Right ventricle myocardium inferior (tissue), 1 donor: ENCODE measurements at regions not wholly inside any gene's neighbourhood (a gene's known extent, or its start where the extent isn't known, plus 50 kb on each side); places are given as distances from the start of the nearest gene placed in this dataset.
"Not testable (repeated sequence)": the region's sequence is repeated elsewhere in the genome, so short reads cannot be mapped to it uniquely, and the experiment has no call there.

Experiments used
- ATAC-seq: fragments of 200-7000 bp; cut with Tn5 transposase; one replicate; pipeline ENCODE4 v1.9.1; 2020; ENCODE audit warnings: mild to moderate bottlenecking, moderate library complexity
- DNase-seq: peaks from one replicate; pipeline ENCODE4 v3.0.0; 2021; ENCODE audit errors: missing footprints
- intact Hi-C: fragments of 100-400 bp; cut with DNase I; formaldehyde crosslinking; loops from one replicate; pipeline ENCODE4 v1.11.0; 2022
- donor health status: DM: no; HTN: yes; CAD: no; lungs with severe emphysema.

DNA sequence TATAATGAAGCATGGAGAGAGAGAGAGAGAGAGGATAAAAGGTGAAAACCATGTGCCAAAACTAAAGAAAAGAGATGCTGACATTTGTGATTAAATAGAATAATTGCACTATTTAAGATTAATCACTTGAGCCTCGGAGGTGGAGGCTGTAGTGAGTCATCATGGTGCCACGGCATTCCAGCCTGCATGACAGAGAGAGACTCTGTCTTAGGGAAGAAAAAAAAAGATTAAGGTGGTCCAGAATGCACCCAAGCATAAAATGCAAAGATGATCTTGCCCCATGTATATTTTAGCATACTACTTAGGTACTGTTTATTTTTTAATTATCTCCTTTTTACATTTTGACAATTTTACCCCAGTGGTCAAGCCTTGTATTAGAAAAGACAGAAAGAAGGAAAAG is 742.5 kb downstream of the SPATA31A1 start:
- intact Hi-C loops: not testable (repeated sequence)

GRCh38 chr9:40106003-40106782 is 750.7 kb downstream of the SPATA31A1 start:
- ATAC-seq (peak; percentile 84), DNase-seq (peak; percentile 86)
- intact Hi-C loops: not testable (repeated sequence)

More for the DNA sequence above, 742.5 kb downstream of the SPATA31A1 start:
- not testable (repeated sequence) for DNase-seq, ATAC-seq

- peak; percentile 32 for DNase-seq
- intact Hi-C loops, ATAC-seq: not testable (repeated sequence)
Measured at GRCh38 chr9:40106783-40107248, 751.3 kb downstream of the SPATA31A1 start.

GRCh38 chr9:40107251-40107650 is 751.8 kb downstream of the SPATA31A1 start:
- ATAC-seq, intact Hi-C loops, DNase-seq: not testable (repeated sequence)

GRCh38 chr9:40108465-40108864 is 753.0 kb downstream of the SPATA31A1 start:
- intact Hi-C loops, DNase-seq, ATAC-seq: not testable (repeated sequence)

DNA sequence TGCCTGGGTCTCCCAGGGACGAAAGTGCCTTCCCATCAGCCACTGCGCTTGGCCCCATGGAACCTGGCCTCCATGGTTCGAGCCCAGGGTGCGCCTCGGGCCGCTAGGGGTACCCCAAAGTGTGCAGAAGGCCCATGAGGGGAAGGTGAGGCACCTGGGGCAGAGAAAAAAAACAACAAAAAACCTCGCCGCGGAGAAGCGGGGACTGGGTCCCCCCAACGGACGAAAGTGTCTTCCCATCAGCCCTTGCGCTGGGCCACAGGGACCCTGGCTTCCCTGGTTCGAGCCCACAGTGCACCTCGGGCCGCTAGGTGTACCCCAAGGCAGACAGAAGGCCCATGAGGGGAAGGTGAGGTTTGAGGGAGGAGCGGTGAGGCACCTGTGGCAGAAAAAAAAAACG is 755.3 kb downstream of the SPATA31A1 start:
- DNase-seq: peak; percentile 26
- ATAC-seq, intact Hi-C loops: not testable (repeated sequence)

GRCh38 chr9:40111571-40111970 is 756.1 kb downstream of the SPATA31A1 start:
- peak; percentile 14 for DNase-seq
- ATAC-seq, intact Hi-C loops: not testable (repeated sequence)

DNA sequence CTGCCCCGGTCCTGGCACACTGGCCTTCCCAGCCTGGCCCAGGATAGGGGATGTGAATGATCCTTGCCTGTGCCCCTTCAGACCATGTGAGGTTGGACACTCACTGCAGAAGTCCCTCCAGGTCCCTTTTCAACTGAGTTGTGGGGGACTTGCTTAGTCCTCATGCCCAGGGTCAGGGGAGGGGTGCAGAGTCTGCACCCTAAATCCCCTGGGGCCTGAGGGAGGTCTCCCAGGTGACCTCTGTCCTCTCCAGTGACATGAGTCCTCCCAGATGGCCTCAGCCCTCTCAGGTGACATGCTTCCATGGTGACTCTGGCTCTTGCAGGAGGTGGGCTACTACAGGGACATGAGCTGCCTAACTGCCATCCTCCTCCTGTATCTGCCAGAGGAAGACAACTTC is 775.1 kb downstream of the SPATA31A1 start:
- ATAC-seq, intact Hi-C loops, DNase-seq: not testable (repeated sequence)

DNA sequence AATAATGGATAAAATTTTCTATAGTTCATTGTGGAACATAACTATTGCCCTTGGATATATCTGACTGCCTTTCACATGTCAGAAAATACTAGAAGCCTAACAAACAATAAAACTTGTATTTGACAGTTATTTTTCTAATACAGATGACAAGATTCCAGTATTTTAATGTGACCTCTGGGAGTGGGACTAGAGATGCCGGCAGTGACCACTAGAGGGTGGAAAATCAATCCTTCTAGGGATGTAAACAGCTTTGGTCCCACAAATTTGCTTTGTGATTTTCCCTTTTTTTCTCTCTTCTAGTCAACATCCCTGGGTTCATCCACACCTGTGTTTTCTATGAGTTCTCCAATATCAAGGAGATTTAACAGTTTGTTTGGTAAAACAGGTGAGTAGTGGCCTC is 813.7 kb downstream of the SPATA31A1 start:
- DNase-seq, ATAC-seq, intact Hi-C loops: not testable (repeated sequence)

- DNase-seq, intact Hi-C loops, ATAC-seq: not testable (repeated sequence)
Measured at GRCh38 chr9:40173316-40173715, 817.8 kb downstream of the SPATA31A1 start.

- DNase-seq, ATAC-seq, intact Hi-C loops: not testable (repeated sequence)
Measured at GRCh38 chr9:40174035-40174434, 818.6 kb downstream of the SPATA31A1 start.

GRCh38 chr9:40177403-40177802 is 821.9 kb downstream of the SPATA31A1 start:
- peak; percentile 59 for ATAC-seq
- intact Hi-C loops, DNase-seq: not testable (repeated sequence)

- intact Hi-C loops: not testable (repeated sequence)
- ATAC-seq: peak; percentile 42
- DNase-seq: peak; percentile 18
Measured at GRCh38 chr9:40191403-40191802, 835.9 kb downstream of the SPATA31A1 start.

- ATAC-seq, intact Hi-C loops: not testable (repeated sequence)
Measured at GRCh38 chr9:40192162-40192561, 836.7 kb downstream of the SPATA31A1 start.

DNA sequence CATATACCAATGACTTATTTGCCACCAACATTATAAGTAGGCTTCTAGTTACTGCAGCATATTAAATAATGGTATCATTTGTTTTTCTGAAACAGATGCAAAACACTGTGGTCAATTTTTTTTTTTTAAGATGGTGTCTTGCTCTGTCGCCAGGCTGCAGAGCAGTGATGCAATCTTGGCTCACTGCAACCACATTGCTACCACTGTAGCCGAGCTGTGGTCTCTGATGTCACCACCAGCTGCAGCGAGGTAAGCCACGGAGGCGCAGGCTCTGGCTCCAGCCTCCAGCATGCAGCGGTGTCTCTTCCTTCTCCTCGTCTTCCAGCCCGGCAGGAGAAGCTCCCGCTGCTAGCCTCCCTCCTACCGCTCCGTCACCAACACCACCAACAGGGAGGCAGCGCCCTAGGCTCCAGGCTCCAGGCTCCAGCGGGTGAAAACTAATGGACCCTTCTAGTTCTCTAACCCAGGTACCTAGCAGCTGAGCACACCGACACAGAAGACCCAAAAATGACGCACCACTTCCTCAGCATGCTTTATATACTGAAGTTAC is 840.8 kb downstream of the SPATA31A1 start:
- intact Hi-C loops, ATAC-seq, DNase-seq: not testable (repeated sequence)

More at GRCh38 chr9:40192162-40192561, 836.7 kb downstream of the SPATA31A1 start:
- DNase-seq: not testable (repeated sequence)

DNA sequence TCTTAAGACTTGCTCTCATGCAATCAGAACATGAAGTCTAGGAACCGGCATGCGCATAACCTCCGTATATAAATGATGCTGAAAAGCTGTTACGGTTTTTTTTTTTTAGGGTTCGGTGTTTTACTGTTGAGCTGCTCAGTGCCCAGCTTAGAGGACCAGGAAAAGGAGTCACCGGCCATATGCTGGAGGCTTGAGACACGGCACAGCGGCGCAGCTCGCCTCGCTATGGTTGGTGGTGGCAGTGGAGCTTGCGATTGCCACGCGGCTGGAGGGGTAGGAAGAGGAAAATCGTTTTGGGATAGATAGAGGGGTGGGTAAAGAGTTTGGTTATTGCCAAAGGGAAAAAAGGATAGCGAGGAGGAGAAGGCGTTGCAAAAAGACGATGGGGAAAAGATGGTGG is 841.3 kb downstream of the SPATA31A1 start:
- intact Hi-C loops, DNase-seq, ATAC-seq: not testable (repeated sequence)

DNA sequence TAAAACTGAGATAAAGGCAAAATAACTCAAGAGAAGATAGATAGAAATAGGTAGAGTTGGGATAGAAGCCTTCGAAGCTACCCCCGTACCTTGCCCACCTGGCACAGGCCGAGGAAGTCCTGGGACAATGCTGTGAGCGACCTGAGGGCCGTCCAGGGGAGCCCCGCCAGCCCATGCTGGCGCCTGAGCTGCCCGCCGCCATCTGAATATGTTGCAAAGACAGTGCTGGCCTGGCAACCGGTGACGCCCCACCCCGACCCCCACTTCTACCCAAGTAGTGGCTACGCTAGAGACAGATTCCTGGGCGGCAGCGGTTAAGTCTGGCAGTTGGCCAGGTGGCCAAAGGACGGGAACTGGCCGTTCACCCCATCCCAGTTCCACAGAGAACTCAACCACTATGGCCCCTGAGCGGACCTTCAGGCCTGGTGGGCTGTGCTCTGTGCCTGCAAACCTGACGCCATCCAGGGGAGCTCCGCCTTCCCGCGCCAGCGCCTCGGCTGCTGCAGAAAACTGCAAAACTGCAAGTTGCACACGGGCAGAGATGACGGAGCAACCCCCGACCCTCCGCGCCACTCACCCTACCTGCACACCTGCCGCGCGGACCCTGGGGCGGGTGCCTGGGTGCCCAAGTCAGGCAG is 866.2 kb downstream of the SPATA31A1 start:
- ATAC-seq, intact Hi-C loops: not testable (repeated sequence)
- DNase-seq: peak; percentile 34

GRCh38 chr9:40222617-40223200 is 867.2 kb downstream of the SPATA31A1 start:
- DNase-seq, ATAC-seq, intact Hi-C loops: not testable (repeated sequence)

DNA sequence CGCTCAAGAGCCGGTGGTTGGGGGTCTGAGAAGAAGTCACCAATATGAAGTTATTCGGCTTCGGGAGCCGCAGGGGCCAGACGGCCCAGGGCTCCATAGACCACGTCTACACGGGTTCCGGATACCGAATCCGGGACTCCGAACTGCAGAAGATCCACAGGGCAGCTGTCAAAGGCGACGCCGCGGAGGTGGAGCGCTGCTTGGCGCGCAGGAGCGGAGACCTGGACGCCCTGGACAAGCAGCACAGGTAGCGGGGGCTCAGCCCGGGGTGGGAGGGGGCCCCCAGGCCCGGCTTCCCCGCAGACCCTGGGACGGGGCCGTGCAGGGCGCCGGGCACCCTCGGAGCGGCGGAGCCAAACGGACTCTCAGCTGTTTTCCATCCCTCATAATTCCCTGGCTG is 867.9 kb downstream of the SPATA31A1 start:
- intact Hi-C loops, DNase-seq, ATAC-seq: not testable (repeated sequence)
